HL-60 (cell line): ENCODE measurements at regions not wholly inside any gene's neighbourhood (a gene's known extent, or its start where the extent isn't known, plus 50 kb on each side); places are given as distances from the start of the nearest gene placed in this dataset.

Experiments
- CTCF ChIP-seq: IDR thresholded peaks from one replicate; pipeline ENCODE4 v1.5.1; 2011; ENCODE audit warnings: low read length, control low read depth, inconsistent platforms; ENCODE audit not compliant: insufficient read depth
- POLR2AphosphoS5 ChIP-seq: IDR thresholded peaks from 2 replicates; pipeline ENCODE4 v1.6.1; 2012; ENCODE audit warnings: low read depth

GRCh38 chr16:55942821-55943220, 67.6 kb upstream of the CES5A start:
- TF ChIP-seq CTCF (no peak), POLR2AphosphoS5 (no peak)
